ENCODE measurements at regions not wholly inside any gene's neighbourhood (a gene's known extent, or its start where the extent isn't known, plus 50 kb on each side); places are given as distances from the start of the nearest gene placed in this dataset.

DNA sequence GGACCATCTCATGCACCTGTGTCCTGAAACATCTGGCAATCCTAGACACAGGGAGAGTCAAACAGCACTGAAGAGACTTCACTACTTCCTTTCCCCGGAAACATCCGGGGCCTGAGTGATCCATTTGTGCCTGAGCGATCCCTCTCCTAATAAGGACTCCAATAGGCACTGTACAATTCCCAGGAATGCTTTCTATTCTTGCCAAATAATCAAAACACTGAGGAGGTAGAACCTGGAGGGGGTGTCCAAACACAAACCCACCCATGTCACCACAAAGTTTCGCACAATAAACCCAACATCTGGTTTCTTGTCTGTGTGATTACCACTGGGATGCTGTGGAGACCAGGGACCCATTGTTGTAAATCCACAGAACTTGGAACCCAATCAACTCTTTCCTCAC lies 205.0 kb downstream of the OPA1 start:
- no TSS peak for BruUV-seq (replicated peaks)
- peaks cover 24% of the 10 kb centered on the region for H3K4me1 Mint-ChIP-seq (ENCODE audit: low read depth, unreplicated experiment)
- intact Hi-C loops (cut with micrococcal nuclease; ENCODE audit: unreplicated experiment) = no loop called here
- H3K36me3 Mint-ChIP-seq (ENCODE audit: insufficient read depth, unreplicated experiment) = no peaks in the 10 kb centered on the region
- peaks cover 2% of the 10 kb centered on the region for H3K9me3 Mint-ChIP-seq (ENCODE audit: low read depth, unreplicated experiment)
- DNase-seq = no peak
- no peak overlapping the region for H3K4me3 Mint-ChIP-seq (ENCODE audit: low read depth, unreplicated experiment)
- CTCF ChIA-PET = no interaction called here
- H3K27ac Mint-ChIP-seq (ENCODE audit: unreplicated experiment) = no peak overlapping the region
- H3K27me3 Mint-ChIP-seq (ENCODE audit: unreplicated experiment) = no peaks in the 10 kb centered on the region
- TF ChIP-seq, protein P1, sequence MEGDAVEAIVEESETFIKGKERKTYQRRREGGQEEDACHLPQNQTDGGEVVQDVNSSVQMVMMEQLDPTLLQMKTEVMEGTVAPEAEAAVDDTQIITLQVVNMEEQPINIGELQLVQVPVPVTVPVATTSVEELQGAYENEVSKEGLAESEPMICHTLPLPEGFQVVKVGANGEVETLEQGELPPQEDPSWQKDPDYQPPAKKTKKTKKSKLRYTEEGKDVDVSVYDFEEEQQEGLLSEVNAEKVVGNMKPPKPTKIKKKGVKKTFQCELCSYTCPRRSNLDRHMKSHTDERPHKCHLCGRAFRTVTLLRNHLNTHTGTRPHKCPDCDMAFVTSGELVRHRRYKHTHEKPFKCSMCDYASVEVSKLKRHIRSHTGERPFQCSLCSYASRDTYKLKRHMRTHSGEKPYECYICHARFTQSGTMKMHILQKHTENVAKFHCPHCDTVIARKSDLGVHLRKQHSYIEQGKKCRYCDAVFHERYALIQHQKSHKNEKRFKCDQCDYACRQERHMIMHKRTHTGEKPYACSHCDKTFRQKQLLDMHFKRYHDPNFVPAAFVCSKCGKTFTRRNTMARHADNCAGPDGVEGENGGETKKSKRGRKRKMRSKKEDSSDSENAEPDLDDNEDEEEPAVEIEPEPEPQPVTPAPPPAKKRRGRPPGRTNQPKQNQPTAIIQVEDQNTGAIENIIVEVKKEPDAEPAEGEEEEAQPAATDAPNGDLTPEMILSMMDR (IDR thresholded peaks at IDR 0.05; ENCODE audit: unreplicated experiment) = no peak

DNA sequence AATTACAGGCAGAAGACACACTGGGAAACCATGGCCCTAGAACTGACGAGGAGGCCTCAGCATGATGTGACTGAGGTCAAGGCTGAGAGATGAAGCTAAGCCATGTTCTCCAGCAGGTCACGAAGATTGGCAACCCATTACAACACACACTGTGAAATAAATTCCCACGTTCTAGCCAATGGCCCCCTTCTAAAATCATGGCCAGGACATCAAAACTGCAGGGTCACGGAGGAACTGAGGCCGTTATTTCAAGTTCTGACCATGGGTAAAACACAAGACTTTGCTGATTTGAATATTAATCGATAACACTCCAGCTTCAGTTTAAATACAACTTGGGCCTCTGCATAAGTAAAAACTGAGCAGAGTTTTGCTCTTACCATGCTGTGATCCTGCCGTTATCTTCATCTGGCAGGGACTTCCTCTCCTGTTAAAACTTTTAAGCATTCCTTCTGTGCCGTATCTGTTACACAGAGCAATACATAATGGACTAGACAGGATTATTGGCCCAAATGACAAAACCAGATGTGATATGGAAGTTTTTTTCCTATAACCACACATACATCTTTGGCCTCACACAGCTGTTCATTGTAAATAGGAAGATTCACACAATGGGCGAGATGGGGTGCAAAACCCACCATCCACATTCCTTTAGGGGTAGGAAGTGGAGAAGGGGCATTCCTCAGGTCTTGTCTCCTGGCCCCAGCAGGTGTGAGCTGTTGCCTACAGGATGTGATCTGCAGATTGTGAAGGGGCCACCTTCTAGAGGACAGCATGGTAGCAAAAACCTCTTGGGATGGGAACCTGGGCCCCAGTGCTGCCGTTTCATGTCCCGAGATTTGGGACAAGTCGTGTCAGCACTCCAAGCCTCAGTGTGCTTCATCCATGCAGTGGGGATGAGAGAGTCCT lies 207.4 kb downstream of the OPA1 start:
- CTCF ChIA-PET = interaction anchor here (0.7 to 1.7 kb wide), 3 partner anchors 16 to 449 kb away, joined by 3 to 6 read pairs (median 5); no protein-coding TSS in a partner anchor
- H3K4me3 Mint-ChIP-seq (ENCODE audit: low read depth, unreplicated experiment) = no peak overlapping the region
- TF ChIP-seq, protein P1 (IDR thresholded peaks at IDR 0.05; ENCODE audit: unreplicated experiment) = no peak
- no peaks in the 10 kb centered on the region for H3K36me3 Mint-ChIP-seq (ENCODE audit: insufficient read depth, unreplicated experiment)
- H3K9me3 Mint-ChIP-seq (ENCODE audit: low read depth, unreplicated experiment) = peaks cover 2% of the 10 kb centered on the region
- no peak for DNase-seq
- intact Hi-C loops (cut with micrococcal nuclease; ENCODE audit: unreplicated experiment) = no loop called here
- no peaks in the 10 kb centered on the region for H3K27me3 Mint-ChIP-seq (ENCODE audit: unreplicated experiment)
- H3K27ac Mint-ChIP-seq (ENCODE audit: unreplicated experiment) = no peak overlapping the region
- H3K4me1 Mint-ChIP-seq (ENCODE audit: low read depth, unreplicated experiment) = peaks cover 21% of the 10 kb centered on the region
- no TSS peak for BruUV-seq (replicated peaks)

DNA sequence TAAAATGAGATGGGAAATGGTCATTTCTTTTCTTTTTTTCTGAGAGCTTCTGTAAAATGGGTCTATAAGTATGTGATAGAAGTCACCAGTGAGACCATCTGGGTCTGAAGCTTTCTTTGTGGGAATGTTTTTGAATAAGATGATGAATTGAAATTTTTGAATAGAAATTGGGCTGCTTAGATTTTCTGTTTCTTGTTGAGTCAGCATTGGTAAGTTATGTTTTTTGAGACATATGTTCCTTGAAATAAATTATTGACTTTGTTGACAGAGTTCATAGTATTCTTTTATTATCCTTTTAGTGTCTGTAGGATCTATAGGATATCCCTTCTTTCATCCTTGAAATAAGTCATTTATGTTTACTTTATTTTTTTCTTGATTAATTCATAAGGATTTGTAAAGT lies 208.1 kb downstream of the OPA1 start:
- intact Hi-C loops (cut with micrococcal nuclease; ENCODE audit: unreplicated experiment) = no loop called here
- Mint-ChIP-seq H3K9me3 (ENCODE audit: low read depth, unreplicated experiment) (peaks cover 2% of the 10 kb centered on the region), H3K36me3 (ENCODE audit: insufficient read depth, unreplicated experiment) (no peaks in the 10 kb centered on the region), H3K4me1 (ENCODE audit: low read depth, unreplicated experiment) (peaks cover 24% of the 10 kb centered on the region), H3K27me3 (ENCODE audit: unreplicated experiment) (peaks cover 4% of the 10 kb centered on the region), H3K4me3 (ENCODE audit: low read depth, unreplicated experiment) (no peak overlapping the region), H3K27ac (ENCODE audit: unreplicated experiment) (no peak overlapping the region)
- no TSS peak for BruUV-seq (replicated peaks)
- DNase-seq = no peak
- TF ChIP-seq, protein P1 (IDR thresholded peaks at IDR 0.05; ENCODE audit: unreplicated experiment) = no peak
- CTCF ChIA-PET = interaction anchor here (0.7 to 1.1 kb wide), 2 partner anchors 15 to 17 kb away, joined by 3 to 6 read pairs; no protein-coding TSS in a partner anchor

DNA sequence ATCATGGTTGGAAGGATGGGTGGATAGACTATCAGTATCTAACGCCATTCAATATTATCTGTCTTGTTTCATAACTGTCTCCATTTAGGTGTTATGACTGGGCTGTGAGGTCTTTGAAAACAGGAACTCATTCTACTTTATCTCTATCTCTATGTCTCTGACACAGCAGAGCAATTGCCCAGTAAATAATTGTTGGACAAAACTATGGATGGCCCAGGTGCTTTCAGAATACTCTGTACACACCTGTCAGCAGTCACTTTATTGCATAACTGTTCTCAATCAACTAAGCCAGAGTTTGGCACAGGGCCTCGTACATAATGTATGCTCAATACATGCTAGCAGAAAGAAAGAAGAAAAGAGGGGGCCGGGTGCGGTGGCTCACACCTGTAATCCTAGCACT lies 210.3 kb downstream of the OPA1 start:
- CTCF ChIA-PET = interaction anchor here (0.6 to 0.7 kb wide), 2 partner anchors 15 to 199 kb away, joined by 5 to 6 read pairs; no protein-coding TSS in a partner anchor
- DNase-seq = no peak
- Mint-ChIP-seq H3K4me3 (ENCODE audit: low read depth, unreplicated experiment) (no peak overlapping the region), H3K9me3 (ENCODE audit: low read depth, unreplicated experiment) (peaks cover 3% of the 10 kb centered on the region), H3K27ac (ENCODE audit: unreplicated experiment) (peak overlapping the region; percentile 62), H3K27me3 (ENCODE audit: unreplicated experiment) (peaks cover 8% of the 10 kb centered on the region), H3K4me1 (ENCODE audit: low read depth, unreplicated experiment) (peaks cover 28% of the 10 kb centered on the region), H3K36me3 (ENCODE audit: insufficient read depth, unreplicated experiment) (no peaks in the 10 kb centered on the region)
- no TSS peak for BruUV-seq (replicated peaks)
- TF ChIP-seq, protein P1 (IDR thresholded peaks at IDR 0.05; ENCODE audit: unreplicated experiment) = no peak
- intact Hi-C loops (cut with micrococcal nuclease; ENCODE audit: unreplicated experiment) = no loop called here

Data from Calu3 (cell line).